ENCODE measurements at regions not wholly inside any gene's neighbourhood (a gene's known extent, or its start where the extent isn't known, plus 50 kb on each side); places are given as distances from the start of the nearest gene placed in this dataset.

DNA sequence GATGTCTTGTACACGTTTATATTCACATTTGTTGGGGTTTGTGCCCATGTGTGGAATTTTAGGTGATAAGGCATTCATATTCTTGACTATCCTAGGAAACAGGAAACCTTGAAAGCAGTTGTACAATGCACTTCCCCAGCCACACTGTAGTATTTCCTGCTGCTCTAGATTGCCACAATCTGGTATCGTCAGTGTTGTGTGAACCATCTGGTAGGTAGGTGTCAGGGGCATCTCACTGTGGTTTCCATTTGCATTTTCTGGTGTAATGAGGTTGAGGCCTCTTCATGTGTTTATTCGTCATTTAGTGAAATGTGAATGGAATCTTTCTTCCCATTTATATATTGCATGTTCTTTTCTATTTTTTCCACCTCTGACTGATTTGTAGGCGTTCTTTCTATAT is 76.6 kb downstream of the SCGB2B2 start:
- Mint-ChIP-seq H3K4me1 (ENCODE audit: insufficient read depth, unreplicated experiment) (no peaks in the 10 kb centered on the region), H3K27me3 (ENCODE audit: insufficient read depth, unreplicated experiment) (no peaks in the 10 kb centered on the region), H3K9me3 (ENCODE audit: unreplicated experiment) (peaks cover 12% of the 10 kb centered on the region), H3K27ac (ENCODE audit: low read depth, unreplicated experiment) (no peak overlapping the region), H3K4me3 (ENCODE audit: unreplicated experiment) (no peak overlapping the region), H3K36me3 (ENCODE audit: insufficient read depth, unreplicated experiment) (peaks cover 4% of the 10 kb centered on the region)
- TF ChIP-seq, protein P1, sequence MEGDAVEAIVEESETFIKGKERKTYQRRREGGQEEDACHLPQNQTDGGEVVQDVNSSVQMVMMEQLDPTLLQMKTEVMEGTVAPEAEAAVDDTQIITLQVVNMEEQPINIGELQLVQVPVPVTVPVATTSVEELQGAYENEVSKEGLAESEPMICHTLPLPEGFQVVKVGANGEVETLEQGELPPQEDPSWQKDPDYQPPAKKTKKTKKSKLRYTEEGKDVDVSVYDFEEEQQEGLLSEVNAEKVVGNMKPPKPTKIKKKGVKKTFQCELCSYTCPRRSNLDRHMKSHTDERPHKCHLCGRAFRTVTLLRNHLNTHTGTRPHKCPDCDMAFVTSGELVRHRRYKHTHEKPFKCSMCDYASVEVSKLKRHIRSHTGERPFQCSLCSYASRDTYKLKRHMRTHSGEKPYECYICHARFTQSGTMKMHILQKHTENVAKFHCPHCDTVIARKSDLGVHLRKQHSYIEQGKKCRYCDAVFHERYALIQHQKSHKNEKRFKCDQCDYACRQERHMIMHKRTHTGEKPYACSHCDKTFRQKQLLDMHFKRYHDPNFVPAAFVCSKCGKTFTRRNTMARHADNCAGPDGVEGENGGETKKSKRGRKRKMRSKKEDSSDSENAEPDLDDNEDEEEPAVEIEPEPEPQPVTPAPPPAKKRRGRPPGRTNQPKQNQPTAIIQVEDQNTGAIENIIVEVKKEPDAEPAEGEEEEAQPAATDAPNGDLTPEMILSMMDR (IDR thresholded peaks at IDR 0.05; ENCODE audit: unreplicated experiment): no peak
- POLR2A ChIA-PET: no interaction called here
- no peak for DNase-seq (ENCODE audit: unreplicated experiment)
- BruUV-seq (replicated peaks): no TSS peak
- CTCF ChIA-PET: no interaction called here
- intact Hi-C loops (cut with micrococcal nuclease): no loop called here

DNA sequence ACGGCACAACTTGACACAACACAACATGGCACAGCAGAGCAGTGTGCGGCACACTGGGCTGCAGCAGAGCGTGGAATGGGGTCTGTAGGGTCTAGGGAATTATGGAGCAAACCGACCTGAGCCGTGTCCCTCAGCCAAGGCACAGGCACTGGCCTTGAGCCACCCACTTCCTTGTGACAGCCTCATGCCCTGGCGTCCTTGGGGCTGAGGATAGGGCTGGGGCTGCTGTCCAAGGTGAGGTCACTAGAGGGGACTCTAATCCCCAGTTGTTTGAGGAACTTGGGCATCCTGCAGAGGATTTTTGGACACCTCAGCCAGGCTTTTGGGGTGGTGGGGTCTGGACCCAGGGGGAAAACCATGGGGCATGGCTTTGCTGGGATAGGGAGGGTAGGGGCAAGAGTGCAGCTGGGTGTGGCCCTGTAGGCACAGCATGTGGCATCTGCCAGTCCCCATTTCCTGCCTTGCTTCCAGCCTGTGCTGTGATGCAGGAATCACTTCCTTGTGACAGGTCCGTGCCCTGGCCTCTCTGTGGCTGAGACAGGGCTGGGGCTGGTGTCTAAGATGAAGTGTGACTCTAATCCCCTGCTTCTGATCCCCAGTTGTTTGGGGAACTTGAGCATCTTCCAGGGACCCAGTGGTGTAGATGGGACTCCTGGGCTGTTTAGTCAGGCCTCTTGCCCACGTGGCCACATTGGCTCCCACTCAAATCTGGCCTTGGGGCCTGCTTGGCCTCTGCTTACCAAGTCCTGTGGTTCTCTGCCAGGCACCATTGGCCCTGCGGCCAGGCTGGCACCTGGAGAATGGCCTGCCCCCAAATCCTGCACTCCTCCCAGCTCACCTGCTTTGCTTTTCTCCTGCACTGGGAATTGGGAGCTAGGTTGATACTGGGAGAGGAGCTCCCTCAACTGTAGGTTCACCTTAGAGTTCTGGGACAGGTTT is 78.5 kb downstream of the SCGB2B2 start:
- H3K36me3 Mint-ChIP-seq (ENCODE audit: insufficient read depth, unreplicated experiment): peaks cover 4% of the 10 kb centered on the region
- H3K4me3 Mint-ChIP-seq (ENCODE audit: unreplicated experiment): no peak overlapping the region
- TF ChIP-seq, protein P1 (IDR thresholded peaks at IDR 0.05; ENCODE audit: unreplicated experiment): no peak
- ChIA-PET POLR2A (no interaction called here), CTCF (no interaction called here)
- BruUV-seq (replicated peaks): no TSS peak
- no peaks in the 10 kb centered on the region for H3K27me3 Mint-ChIP-seq (ENCODE audit: insufficient read depth, unreplicated experiment)
- H3K4me1 Mint-ChIP-seq (ENCODE audit: insufficient read depth, unreplicated experiment): no peaks in the 10 kb centered on the region
- H3K27ac Mint-ChIP-seq (ENCODE audit: low read depth, unreplicated experiment): no peak overlapping the region
- intact Hi-C loops (cut with micrococcal nuclease): no loop called here
- H3K9me3 Mint-ChIP-seq (ENCODE audit: unreplicated experiment): peaks cover 19% of the 10 kb centered on the region
- DNase-seq (ENCODE audit: unreplicated experiment): no peak

DNA sequence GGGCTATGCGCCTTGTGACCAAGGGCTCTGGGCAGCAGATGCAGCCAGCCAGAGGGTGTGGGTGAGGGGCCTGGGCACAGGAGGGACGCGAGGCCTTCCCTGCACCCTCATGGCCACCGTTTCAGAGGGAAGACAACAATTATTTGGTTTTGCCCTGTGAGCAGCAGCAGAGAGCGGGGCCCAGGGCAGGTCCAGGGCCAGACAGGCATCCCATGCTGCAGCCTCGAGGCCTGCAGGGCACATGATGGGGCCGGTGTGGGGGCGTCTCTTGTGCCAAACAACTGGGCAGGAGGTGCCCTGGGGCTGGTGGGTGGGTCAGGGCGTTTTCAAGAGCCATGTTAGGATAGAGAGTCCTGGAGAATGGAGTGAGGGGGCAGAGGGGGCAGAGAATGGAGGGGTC is 79.4 kb downstream of the SCGB2B2 start:
- Mint-ChIP-seq H3K36me3 (ENCODE audit: insufficient read depth, unreplicated experiment) (peaks cover 4% of the 10 kb centered on the region), H3K4me1 (ENCODE audit: insufficient read depth, unreplicated experiment) (no peaks in the 10 kb centered on the region), H3K27me3 (ENCODE audit: insufficient read depth, unreplicated experiment) (no peaks in the 10 kb centered on the region), H3K9me3 (ENCODE audit: unreplicated experiment) (peaks cover 19% of the 10 kb centered on the region), H3K4me3 (ENCODE audit: unreplicated experiment) (no peak overlapping the region), H3K27ac (ENCODE audit: low read depth, unreplicated experiment) (no peak overlapping the region)
- no peak for DNase-seq (ENCODE audit: unreplicated experiment)
- intact Hi-C loops (cut with micrococcal nuclease): no loop called here
- TF ChIP-seq, protein P1 (IDR thresholded peaks at IDR 0.05; ENCODE audit: unreplicated experiment): no peak
- ChIA-PET CTCF (no interaction called here), POLR2A (no interaction called here)
- BruUV-seq (replicated peaks): no TSS peak

DNA sequence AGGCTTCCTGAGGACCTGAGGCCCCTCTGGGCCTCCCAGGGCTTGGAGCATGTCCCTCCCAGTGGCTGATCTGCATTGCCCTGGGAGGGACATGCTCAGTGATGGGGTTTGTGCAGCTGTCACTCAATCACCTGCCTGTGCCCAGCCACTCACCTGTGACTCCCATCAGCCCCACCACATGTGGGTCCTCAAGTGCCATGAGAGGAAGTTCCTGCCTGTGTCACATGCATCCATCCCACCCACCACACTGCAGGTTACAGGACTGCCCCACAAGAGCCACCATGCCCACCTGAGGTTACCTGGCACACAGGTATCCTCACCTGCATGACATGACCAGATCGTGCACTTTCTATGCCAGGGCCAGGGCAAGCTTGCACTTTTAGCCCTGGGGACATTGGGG is 80.0 kb downstream of the SCGB2B2 start:
- H3K4me1 Mint-ChIP-seq (ENCODE audit: insufficient read depth, unreplicated experiment): no peaks in the 10 kb centered on the region
- CTCF ChIA-PET: no interaction called here
- no peak overlapping the region for H3K4me3 Mint-ChIP-seq (ENCODE audit: unreplicated experiment)
- no peak overlapping the region for H3K27ac Mint-ChIP-seq (ENCODE audit: low read depth, unreplicated experiment)
- POLR2A ChIA-PET: no interaction called here
- DNase-seq (ENCODE audit: unreplicated experiment): no peak
- H3K27me3 Mint-ChIP-seq (ENCODE audit: insufficient read depth, unreplicated experiment): no peaks in the 10 kb centered on the region
- intact Hi-C loops (cut with micrococcal nuclease): no loop called here
- no TSS peak for BruUV-seq (replicated peaks)
- TF ChIP-seq, protein P1 (IDR thresholded peaks at IDR 0.05; ENCODE audit: unreplicated experiment): no peak
- H3K36me3 Mint-ChIP-seq (ENCODE audit: insufficient read depth, unreplicated experiment): peaks cover 4% of the 10 kb centered on the region
- peaks cover 22% of the 10 kb centered on the region for H3K9me3 Mint-ChIP-seq (ENCODE audit: unreplicated experiment)

All from MCF 10A (cell line).